Pulmonary artery endothelial cell (primary cell): ENCODE measurements at regions not wholly inside any gene's neighbourhood (a gene's known extent, or its start where the extent isn't known, plus 50 kb on each side); places are given as distances from the start of the nearest gene placed in this dataset.

Source experiments
- DNase-seq: peaks from one replicate; pipeline ENCODE4 v3.0.0-alpha.2; 2011; ENCODE audit warnings: low read depth, low spot score

GRCh38 chr4:54543088-54543795 lies 114.5 kb upstream of the KIT start:
- DNase-seq: no peak

GRCh38 chr4:54545663-54546424 lies 111.9 kb upstream of the KIT start:
- DNase-seq: no peak

- DNase-seq: no peak
These were observed 110.3 kb upstream of the KIT start for GRCh38 chr4:54547299-54548097.

- DNase-seq: no peak
These were observed 109.6 kb upstream of the KIT start for GRCh38 chr4:54548098-54548620.

GRCh38 chr4:54548831-54549460 lies 108.8 kb upstream of the KIT start:
- DNase-seq: no peak

GRCh38 chr4:54550395-54551171 lies 107.2 kb upstream of the KIT start:
- DNase-seq: no peak

GRCh38 chr4:54553001-54553400 lies 104.8 kb upstream of the KIT start:
- no peak for DNase-seq

GRCh38 chr4:54554339-54554990 lies 103.3 kb upstream of the KIT start:
- no peak for DNase-seq

- no peak for DNase-seq
These were observed 101.7 kb upstream of the KIT start for GRCh38 chr4:54556051-54556450.

GRCh38 chr4:54556587-54556986 lies 101.2 kb upstream of the KIT start:
- no peak for DNase-seq

- no peak for DNase-seq
These were observed 98.7 kb upstream of the KIT start for GRCh38 chr4:54558889-54559677.

GRCh38 chr4:54560513-54560912 lies 97.2 kb upstream of the KIT start:
- no peak for DNase-seq

GRCh38 chr4:54561940-54562339 lies 95.8 kb upstream of the KIT start:
- DNase-seq: no peak

- DNase-seq: no peak
These were observed 91.1 kb upstream of the KIT start for GRCh38 chr4:54566608-54567007.

- no peak for DNase-seq
These were observed 90.4 kb upstream of the KIT start for GRCh38 chr4:54567327-54567726.

- DNase-seq: no peak
These were observed 89.6 kb upstream of the KIT start for GRCh38 chr4:54568184-54568583.

- no peak for DNase-seq
These were observed 86.9 kb upstream of the KIT start for GRCh38 chr4:54570822-54571221.

- DNase-seq: no peak
These were observed 86.2 kb upstream of the KIT start for GRCh38 chr4:54571293-54572151.
